ENCODE measurements at regions not wholly inside any gene's neighbourhood (a gene's known extent, or its start where the extent isn't known, plus 50 kb on each side); places are given as distances from the start of the nearest gene placed in this dataset.
"Not testable (repeated sequence)": the region's sequence is repeated elsewhere in the genome, so short reads cannot be mapped to it uniquely, and the experiment has no call there.

DNA sequence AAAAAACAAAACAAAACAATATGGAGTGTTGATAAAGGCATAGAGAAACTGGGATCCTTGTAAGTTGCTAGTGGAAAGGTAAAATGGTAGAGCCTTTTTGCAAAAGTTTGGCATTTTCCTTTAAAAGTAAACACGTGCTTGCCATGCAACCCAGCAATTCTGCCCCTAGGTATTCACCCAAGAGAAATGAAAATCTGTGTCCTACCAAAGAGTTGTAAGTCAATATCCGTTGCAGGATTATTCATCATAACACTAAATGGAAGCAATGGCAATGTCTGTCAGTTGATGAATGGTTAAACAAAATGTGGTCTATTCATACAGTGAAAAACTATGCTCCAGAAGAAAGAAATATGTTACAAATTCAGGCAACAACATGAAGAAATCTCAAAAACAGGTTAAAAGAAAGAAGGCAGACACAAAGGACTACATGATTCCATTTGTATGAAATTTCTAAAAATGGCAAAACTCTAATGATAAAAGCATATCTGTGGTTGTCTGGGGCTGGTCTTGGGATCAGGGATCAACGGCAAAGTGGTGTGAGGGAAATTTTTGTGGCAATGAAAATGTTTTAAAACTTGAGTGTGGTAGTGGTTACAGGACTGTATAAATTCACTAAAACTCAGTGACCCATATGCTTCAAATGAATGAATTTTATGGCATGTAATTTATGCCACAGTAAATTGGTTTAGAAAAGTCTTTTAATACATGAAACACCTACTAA is 229.6 kb downstream of the OPA1 start:
- no peak for TF ChIP-seq Cebpa-rat (IDR thresholded peaks at IDR 0.05)

DNA sequence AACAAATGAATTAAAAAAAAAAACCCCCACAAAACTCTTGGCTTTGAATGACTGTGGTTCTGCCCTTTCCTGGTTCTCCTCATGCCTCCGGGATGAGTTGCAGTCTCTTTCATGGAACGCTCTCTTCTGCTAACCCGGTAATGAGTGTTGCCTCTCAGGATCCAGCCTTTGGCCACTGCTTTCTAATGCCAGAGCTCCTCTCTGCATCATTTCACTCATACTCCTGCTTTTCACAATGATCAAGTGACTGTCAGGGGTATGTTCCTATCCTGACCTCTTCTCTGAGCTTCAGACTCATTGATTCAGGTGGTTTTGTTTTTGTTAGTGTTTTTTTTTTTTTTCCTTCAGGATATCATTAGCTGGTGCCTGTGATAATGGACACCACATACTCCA is 230.2 kb downstream of the OPA1 start:
- H3K27me3 ChIP-seq, H3K4me3 ChIP-seq, H3K9ac ChIP-seq, H3K4me2 ChIP-seq, H3K9me3 ChIP-seq, H4K20me1 ChIP-seq, H3K36me3 ChIP-seq, H3K27ac ChIP-seq: not testable (repeated sequence)
- peaks cover 16% of the 10 kb centered on the region for H3K4me1 ChIP-seq

More for the DNA sequence above, 229.6 kb downstream of the OPA1 start:
- Histone ChIP-seq H3K27ac (no peak overlapping the region), H3K4me1 (peaks cover 16% of the 10 kb centered on the region), H3K27me3 (no peaks in the 10 kb centered on the region), H3K9ac (no peak overlapping the region), H4K20me1 (no peaks in the 10 kb centered on the region), H3K9me3 (no peaks in the 10 kb centered on the region), H3K4me3 (no peak overlapping the region), H3K36me3 (no peaks in the 10 kb centered on the region), H3K4me2 (no peak overlapping the region)

DNA sequence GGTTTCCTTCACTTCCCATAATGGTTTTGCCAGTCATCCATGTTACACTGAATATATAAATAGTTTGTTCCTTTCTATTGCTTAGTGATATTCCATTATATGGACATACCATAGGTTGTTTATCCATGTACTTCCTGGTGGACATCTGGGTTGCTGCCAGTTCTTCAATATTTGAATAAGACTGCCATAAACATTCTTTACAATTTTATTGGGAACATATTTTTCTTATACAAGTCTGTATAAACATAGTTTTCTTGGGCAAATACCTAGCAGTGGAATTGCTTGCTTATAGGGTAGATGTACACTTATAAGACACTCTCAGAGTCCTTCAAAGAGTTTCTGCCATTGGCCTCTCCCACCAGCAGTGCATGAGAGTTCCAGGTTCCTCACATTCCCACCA is 231.4 kb downstream of the OPA1 start:
- Histone ChIP-seq H3K9ac (no peak overlapping the region), H3K4me1 (peaks cover 16% of the 10 kb centered on the region), H3K27me3 (no peaks in the 10 kb centered on the region), H3K4me3 (no peak overlapping the region), H3K4me2 (no peak overlapping the region), H3K36me3 (no peaks in the 10 kb centered on the region), H3K9me3 (no peaks in the 10 kb centered on the region), H3K27ac (no peak overlapping the region), H4K20me1 (no peaks in the 10 kb centered on the region)
- TF ChIP-seq Cebpa-rat (IDR thresholded peaks at IDR 0.05) = no peak

DNA sequence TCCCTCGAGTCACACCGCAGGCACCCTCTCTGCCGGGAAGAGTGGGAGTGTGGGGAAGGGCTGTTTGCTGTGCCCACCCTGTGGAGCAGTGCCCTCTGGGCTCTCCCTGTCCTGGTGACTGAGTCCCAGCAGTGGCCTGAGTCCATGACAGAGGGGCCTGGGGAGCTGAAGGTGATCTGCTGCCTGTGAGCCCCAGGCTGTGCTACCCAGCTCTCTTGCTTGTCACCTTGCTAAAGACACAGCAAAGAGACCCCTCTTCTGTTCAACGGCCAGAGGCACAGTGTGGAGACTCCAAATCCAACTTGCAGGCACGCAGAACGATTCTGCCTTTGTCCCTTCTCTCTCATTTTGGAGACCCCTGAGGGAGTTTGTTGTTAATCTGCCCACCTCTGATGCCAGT is 232.6 kb downstream of the OPA1 start:
- no peak for TF ChIP-seq Cebpa-rat (IDR thresholded peaks at IDR 0.05)
- peaks cover 16% of the 10 kb centered on the region for H3K4me1 ChIP-seq
- H4K20me1 ChIP-seq = no peaks in the 10 kb centered on the region
- no peak overlapping the region for H3K27ac ChIP-seq
- no peaks in the 10 kb centered on the region for H3K9me3 ChIP-seq
- no peak overlapping the region for H3K9ac ChIP-seq
- no peaks in the 10 kb centered on the region for H3K27me3 ChIP-seq
- H3K36me3 ChIP-seq = no peaks in the 10 kb centered on the region
- H3K4me2 ChIP-seq = no peak overlapping the region
- H3K4me3 ChIP-seq = no peak overlapping the region

DNA sequence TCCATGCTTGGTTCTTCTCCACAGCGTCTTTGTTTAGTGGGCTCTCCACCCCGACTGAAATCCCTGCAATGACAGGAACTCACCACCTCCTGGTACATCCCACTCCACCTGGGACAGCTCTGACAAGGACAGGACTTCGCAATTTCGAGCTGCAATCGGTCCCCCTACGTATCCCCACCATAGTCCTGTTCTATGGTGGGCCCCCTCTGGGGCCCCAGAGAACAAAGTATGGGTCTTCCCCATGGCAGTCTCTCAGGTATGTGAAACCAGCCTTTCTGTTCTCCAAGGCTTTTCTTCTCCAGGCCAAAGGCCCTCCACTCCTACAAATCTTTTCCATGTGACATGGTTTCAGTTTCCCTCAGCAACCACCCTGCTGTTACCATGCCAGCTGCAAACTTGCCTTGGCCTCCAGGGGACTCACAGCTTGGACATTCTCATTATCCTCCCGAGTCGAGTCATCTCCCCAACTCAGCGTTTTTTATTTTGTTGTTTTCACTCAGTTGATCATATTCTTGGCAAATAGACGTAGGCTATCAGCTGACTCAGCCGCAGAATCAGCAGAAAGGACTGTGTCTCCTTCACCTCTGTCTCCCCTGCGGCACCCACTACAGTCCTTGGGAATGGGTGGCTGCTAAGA is 233.3 kb downstream of the OPA1 start:
- H3K27me3 ChIP-seq = no peaks in the 10 kb centered on the region
- TF ChIP-seq Cebpa-rat (IDR thresholded peaks at IDR 0.05) = no peak
- H3K9ac ChIP-seq = no peak overlapping the region
- H3K36me3 ChIP-seq = no peaks in the 10 kb centered on the region
- no peaks in the 10 kb centered on the region for H4K20me1 ChIP-seq
- no peak overlapping the region for H3K27ac ChIP-seq
- H3K9me3 ChIP-seq = no peaks in the 10 kb centered on the region
- H3K4me1 ChIP-seq = peaks cover 17% of the 10 kb centered on the region
- H3K4me2 ChIP-seq = peak overlapping the region; percentile 55; the same call in 1 of the 2 replicates
- H3K4me3 ChIP-seq = no peak overlapping the region

DNA sequence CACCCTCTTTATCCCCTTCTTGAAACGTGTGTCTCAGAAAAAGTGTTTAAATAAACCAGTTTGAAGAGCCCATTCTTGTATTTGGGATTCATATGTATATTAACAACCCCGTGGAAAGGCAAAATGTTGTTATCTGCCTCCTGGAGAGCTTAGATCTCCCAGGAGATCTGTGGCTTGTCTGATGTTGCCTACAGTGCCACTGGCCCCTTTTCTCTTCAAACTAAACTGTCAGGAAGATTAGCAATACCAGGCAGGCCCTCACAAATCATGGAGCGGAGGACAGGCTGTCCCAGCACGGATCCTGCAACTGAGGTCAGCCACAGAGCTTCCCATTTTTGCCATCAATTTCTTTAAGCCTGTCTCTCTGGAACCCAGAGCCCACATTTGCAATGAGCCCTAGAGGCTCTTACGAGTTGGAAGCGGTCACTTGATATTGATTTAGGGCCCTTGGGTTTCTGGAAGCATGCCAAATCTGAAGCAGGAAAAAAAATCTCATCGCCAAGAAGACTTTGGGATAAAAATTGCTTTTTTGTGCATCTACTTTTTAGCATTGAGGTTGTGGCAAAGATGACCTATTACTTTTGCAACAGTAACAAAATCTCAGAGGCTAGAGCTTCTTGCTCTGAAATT is 234.1 kb downstream of the OPA1 start:
- H3K27me3 ChIP-seq = no peaks in the 10 kb centered on the region
- no peaks in the 10 kb centered on the region for H3K36me3 ChIP-seq
- H3K4me1 ChIP-seq = peaks cover 25% of the 10 kb centered on the region
- H3K9ac ChIP-seq = no peak overlapping the region
- no peak overlapping the region for H3K4me3 ChIP-seq
- TF ChIP-seq Cebpa-rat (IDR thresholded peaks at IDR 0.05) = no peak
- no peak overlapping the region for H3K27ac ChIP-seq
- H3K4me2 ChIP-seq = peak overlapping the region; percentile 55
- H4K20me1 ChIP-seq = no peaks in the 10 kb centered on the region
- no peaks in the 10 kb centered on the region for H3K9me3 ChIP-seq

DNA sequence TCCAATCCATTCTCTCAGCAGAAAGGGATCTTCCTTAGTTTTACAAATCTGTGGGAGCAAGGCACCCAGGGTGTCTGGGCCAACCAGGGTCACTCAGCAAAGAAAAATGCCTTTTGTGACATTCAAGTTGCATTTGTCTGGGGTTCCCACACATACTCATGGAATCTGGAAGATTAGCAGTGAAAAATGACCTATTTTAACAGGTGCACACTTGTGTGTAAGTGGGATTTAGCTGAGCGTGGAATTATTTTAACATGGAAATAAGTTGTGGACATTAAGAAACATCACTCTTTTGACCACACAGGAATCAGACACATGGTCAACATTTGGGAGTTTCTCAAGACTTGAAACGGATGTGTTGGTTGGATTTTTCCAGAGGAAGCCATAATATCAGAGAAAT is 234.9 kb downstream of the OPA1 start:
- H3K27ac ChIP-seq = no peak overlapping the region

DNA sequence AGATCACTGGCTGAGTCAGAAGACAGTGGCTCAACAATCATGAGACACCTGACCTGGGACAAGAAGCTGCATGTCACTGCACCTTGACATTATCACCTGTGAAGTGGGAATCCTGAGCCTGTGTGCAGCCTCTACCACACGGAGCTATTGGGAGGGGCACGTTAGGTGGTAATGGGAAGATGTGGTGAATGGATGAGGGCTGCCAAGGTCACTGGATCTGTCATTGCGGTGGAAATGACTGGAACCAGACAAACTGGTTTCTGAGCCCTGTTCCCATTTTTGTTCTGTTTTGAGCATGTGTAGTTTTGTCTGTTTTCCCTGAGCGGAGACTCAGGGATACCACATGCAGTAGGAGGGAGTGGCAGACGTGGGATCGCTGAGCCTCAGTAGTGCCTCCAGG is 235.5 kb downstream of the OPA1 start:
- Histone ChIP-seq H3K36me3 (no peaks in the 10 kb centered on the region), H3K27me3 (no peaks in the 10 kb centered on the region), H3K4me1 (peaks cover 25% of the 10 kb centered on the region), H3K4me2 (no peak overlapping the region), H4K20me1 (no peaks in the 10 kb centered on the region), H3K4me3 (no peak overlapping the region), H3K9me3 (no peaks in the 10 kb centered on the region), H3K9ac (no peak overlapping the region), H3K27ac (no peak overlapping the region)
- no peak for TF ChIP-seq Cebpa-rat (IDR thresholded peaks at IDR 0.05)

More for the DNA sequence above, 234.9 kb downstream of the OPA1 start:
- Histone ChIP-seq H3K4me2 (no peak overlapping the region), H3K4me1 (peaks cover 25% of the 10 kb centered on the region), H3K36me3 (no peaks in the 10 kb centered on the region), H3K9me3 (no peaks in the 10 kb centered on the region), H3K27me3 (no peaks in the 10 kb centered on the region), H3K4me3 (no peak overlapping the region), H4K20me1 (no peaks in the 10 kb centered on the region), H3K9ac (no peak overlapping the region)
- TF ChIP-seq Cebpa-rat (IDR thresholded peaks at IDR 0.05) = no peak

DNA sequence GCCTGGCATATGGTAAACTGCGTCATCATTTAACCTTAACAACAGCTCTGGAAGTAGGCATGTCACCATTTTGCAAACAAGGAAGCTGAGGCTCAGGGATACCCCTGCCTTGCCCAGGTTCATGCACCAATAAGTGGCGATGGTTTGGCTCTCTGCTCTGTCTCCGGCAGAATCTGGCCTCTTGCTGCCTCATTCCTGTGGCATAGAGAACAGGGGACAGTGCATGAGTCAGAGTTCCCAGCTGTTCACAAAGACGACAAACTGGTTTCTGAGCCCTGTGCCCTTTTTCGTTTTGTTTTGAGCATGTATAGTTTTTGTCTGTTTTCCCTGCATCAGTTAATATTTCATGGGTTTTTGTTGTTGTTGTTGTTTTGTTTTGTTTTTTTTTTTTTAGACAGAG is 236.8 kb downstream of the OPA1 start:
- peaks cover 25% of the 10 kb centered on the region for H3K4me1 ChIP-seq
- H3K9me3 ChIP-seq = no peaks in the 10 kb centered on the region
- H3K4me3 ChIP-seq = no peak overlapping the region
- no peak overlapping the region for H3K4me2 ChIP-seq
- no peak overlapping the region for H3K27ac ChIP-seq
- no peaks in the 10 kb centered on the region for H4K20me1 ChIP-seq
- no peaks in the 10 kb centered on the region for H3K27me3 ChIP-seq
- H3K36me3 ChIP-seq = no peaks in the 10 kb centered on the region
- no peak overlapping the region for H3K9ac ChIP-seq
- no peak for TF ChIP-seq Cebpa-rat (IDR thresholded peaks at IDR 0.05)

DNA sequence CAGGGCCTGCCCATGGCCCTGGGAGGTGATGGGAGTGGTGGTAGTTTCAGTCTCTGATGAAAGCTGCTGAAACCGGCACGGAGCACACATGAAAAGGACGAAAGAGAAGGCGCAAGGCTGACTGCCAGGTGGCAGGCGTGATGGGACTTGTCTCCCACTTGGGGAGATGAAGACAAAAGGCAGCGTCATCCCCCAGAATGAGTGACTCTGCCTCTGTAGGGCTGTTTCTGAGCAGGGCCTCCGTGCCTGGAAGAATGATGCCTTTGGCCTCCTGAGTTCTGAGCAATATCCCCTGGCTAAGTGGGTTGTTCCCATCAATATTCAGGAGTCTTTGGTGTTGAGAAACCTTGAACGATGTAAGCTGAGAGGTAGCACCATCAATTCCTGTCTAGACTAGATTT is 237.8 kb downstream of the OPA1 start:
- no peak overlapping the region for H3K9ac ChIP-seq
- H3K9me3 ChIP-seq = no peaks in the 10 kb centered on the region
- no peak overlapping the region for H3K4me2 ChIP-seq
- no peaks in the 10 kb centered on the region for H3K27me3 ChIP-seq
- no peaks in the 10 kb centered on the region for H3K36me3 ChIP-seq
- H4K20me1 ChIP-seq = no peaks in the 10 kb centered on the region
- no peak for TF ChIP-seq Cebpa-rat (IDR thresholded peaks at IDR 0.05)
- no peak overlapping the region for H3K27ac ChIP-seq
- no peak overlapping the region for H3K4me3 ChIP-seq
- H3K4me1 ChIP-seq = peaks cover 25% of the 10 kb centered on the region

Data from BLaER1 (cell line).